GM12864 (cell line): ENCODE measurements at regions not wholly inside any gene's neighbourhood (a gene's known extent, or its start where the extent isn't known, plus 50 kb on each side); places are given as distances from the start of the nearest gene placed in this dataset.

ENCODE experiments used
- DNase-seq: peaks from one replicate; pipeline ENCODE4 v3.0.0-alpha.2; 2011; ENCODE audit warnings: low read depth
- H3K4me3 ChIP-seq: 2 replicates; pipeline ENCODE4 v1.5.1; 2011; ENCODE audit warnings: mild to moderate bottlenecking, low read depth, low read length, control low read depth
- CTCF ChIP-seq: IDR thresholded peaks from 2 replicates; pipeline ENCODE4 v1.5.1; 2011; ENCODE audit warnings: low read depth, mild to moderate bottlenecking, moderate library complexity, low read length, control low read depth, inconsistent platforms; ENCODE audit errors: missing control alignments

- no peak for DNase-seq
- no peak for TF ChIP-seq CTCF
- no peak overlapping the region for H3K4me3 ChIP-seq
Measured at GRCh38 chr9:2362150-2362549, 259.4 kb upstream of the VLDLR start.

GRCh38 chr9:2363138-2363745, 258.3 kb upstream of the VLDLR start:
- no peak for TF ChIP-seq CTCF
- no peak for DNase-seq
- H3K4me3 ChIP-seq, result no peak overlapping the region

- no peak for DNase-seq
- no peak for TF ChIP-seq CTCF
- H3K4me3 ChIP-seq, result no peak overlapping the region
Measured at GRCh38 chr9:2363781-2364180, 257.8 kb upstream of the VLDLR start.

GRCh38 chr9:2367970-2368369, 253.6 kb upstream of the VLDLR start:
- no peak for DNase-seq
- TF ChIP-seq CTCF, result peak; percentile 34

GRCh38 chr9:2373648-2374047, 247.9 kb upstream of the VLDLR start:
- DNase-seq, result no peak
- no peak for TF ChIP-seq CTCF
- H3K4me3 ChIP-seq, result no peak overlapping the region

More at GRCh38 chr9:2367970-2368369, 253.6 kb upstream of the VLDLR start:
- H3K4me3 ChIP-seq, result no peak overlapping the region

- TF ChIP-seq CTCF, result no peak
- H3K4me3 ChIP-seq, result no peak overlapping the region
- DNase-seq, result no peak
Measured at GRCh38 chr9:2375114-2375513, 246.5 kb upstream of the VLDLR start.

GRCh38 chr9:2377117-2377516, 244.5 kb upstream of the VLDLR start:
- no peak overlapping the region for H3K4me3 ChIP-seq
- no peak for DNase-seq
- no peak for TF ChIP-seq CTCF
